ENCODE measurements at regions not wholly inside any gene's neighbourhood (a gene's known extent, or its start where the extent isn't known, plus 50 kb on each side); places are given as distances from the start of the nearest gene placed in this dataset.

- TF ChIP-seq MTA3 (IDR thresholded peaks at IDR 0.05; ENCODE audit: borderline replicate concordance, low read length), result no peak
- TF ChIP-seq CREB1 (IDR thresholded peaks at IDR 0.05; ENCODE audit: low read depth), result no peak
- no peak for TF ChIP-seq MYB (IDR thresholded peaks at IDR 0.05; ENCODE audit: borderline replicate concordance, low read depth, low read length)
- TF ChIP-seq ATF2 (IDR thresholded peaks at IDR 0.05; ENCODE audit: low read length), result no peak
These were observed 883.4 kb downstream of the DIAPH3 start (continued) for GRCh38 chr13:59280297-59280696.

GRCh38 chr13:59281453-59281852 is 882.3 kb downstream of the DIAPH3 start:
- ChIA-PET RAD21 (ENCODE audit: unreplicated experiment) (no interaction called here), CTCF (no interaction called here), POLR2A (no interaction called here), SMC1A (ENCODE audit: uncharacterized antibody, unreplicated experiment) (no interaction called here)
- Histone ChIP-seq H3K9me3 (replicated peaks; ENCODE audit: control insufficient read depth, insufficient read depth, low read length) (no peaks in the 10 kb centered on the region), H3K4me3 (no peak overlapping the region), H3K27ac (ENCODE audit: control insufficient read depth, insufficient read depth) (no peak overlapping the region), H4K20me1 (ENCODE audit: control insufficient read depth, insufficient read depth) (no peaks in the 10 kb centered on the region), H3K4me2 (ENCODE audit: control insufficient read depth, insufficient read depth) (no peak overlapping the region), H3K79me2 (ENCODE audit: control insufficient read depth, insufficient read depth, low read length) (no peaks in the 10 kb centered on the region), H3K9ac (ENCODE audit: control insufficient read depth, insufficient read depth, low read length) (no peak overlapping the region), H3K4me1 (ENCODE audit: control insufficient read depth, insufficient read depth, low read length) (no peaks in the 10 kb centered on the region), H2AFZ (ENCODE audit: control insufficient read depth, low read depth, low read length) (no peak overlapping the region), H3K36me3 (ENCODE audit: control insufficient read depth in 2 of 2, insufficient read depth in 2 of 2, low read length in 1 of 2) (no peaks in the 10 kb centered on the region), H3K27me3 (replicated peaks in 1 of 2; ENCODE audit: control insufficient read depth in 2 of 2, insufficient read depth in 2 of 2, low read length in 1 of 2) (no peaks in the 10 kb centered on the region)
- TF ChIP-seq HDGF (IDR thresholded peaks at IDR 0.05) (no peak), EED (IDR thresholded peaks at IDR 0.05; ENCODE audit: low read depth) (no peak), EGR1 (IDR thresholded peaks at IDR 0.05; ENCODE audit: borderline replicate concordance in 1 of 2, low read depth in 2 of 2, low read length in 2 of 2) (no peak), MXI1 (IDR thresholded peaks at IDR 0.05; ENCODE audit: low read depth, low read length) (no peak), SIX5 (IDR thresholded peaks at IDR 0.05; ENCODE audit: low read depth, low read length, severe bottlenecking) (no peak), ZNF687 (IDR thresholded peaks at IDR 0.05) (no peak), PAX5 (IDR thresholded peaks at IDR 0.05; ENCODE audit: borderline replicate concordance, low read depth, low read length) (no peak), E4F1 (IDR thresholded peaks at IDR 0.05; ENCODE audit: borderline replicate concordance, partially characterized antibody) (no peak), MTA3 (IDR thresholded peaks at IDR 0.05; ENCODE audit: borderline replicate concordance, low read length) (no peak), YY1 (IDR thresholded peaks at IDR 0.05; ENCODE audit: low read depth, low read length) (no peak), NBN (IDR thresholded peaks at IDR 0.05) (no peak), KAT2A (conservative IDR thresholded peaks at IDR 0.05; ENCODE audit: control insufficient read depth, low read depth, low read length) (no peak)
- in situ Hi-C loops (cut with MboI), result no loop called here
- DNase-seq (ENCODE audit: low read depth, low spot score) (no peak), FAIRE-seq (no peak), ATAC-seq (no peak)
- no TSS peak for BruUV-seq (replicated peaks)
- intact Hi-C loops (cut with micrococcal nuclease; ENCODE audit: unreplicated experiment), result no loop called here
- WGBS (ENCODE audit: insufficient coverage, insufficient replicate concordance, low lambda C conversion rate, missing lambda C conversion rate), result 28% methylated on average over 8 of the region's 8 CpGs
